OCI-LY1 (cell line): ENCODE measurements at regions not wholly inside any gene's neighbourhood (a gene's known extent, or its start where the extent isn't known, plus 50 kb on each side); places are given as distances from the start of the nearest gene placed in this dataset.

Experiments used
- H2AFZ ChIP-seq: fragments of 200-600 bp; sonication (generic), shearing (Covaris generic); 2 replicates; pipeline ENCODE4 v1.6.0; 2014; ENCODE audit warnings: antibody characterized with exemption, mild to moderate bottlenecking, low read length
- H3F3A ChIP-seq: fragments of 200-600 bp; sonication (generic), shearing (Covaris generic); 2 replicates; pipeline ENCODE4 v1.6.0; 2014; ENCODE audit warnings: mild to moderate bottlenecking, antibody characterized with exemption, low read length, moderate library complexity; ENCODE audit not compliant: insufficient read depth
- H3K27ac ChIP-seq: fragments of 200-600 bp; sonication (generic); 2 replicates; pipeline ENCODE4 v1.5.1; 2014; ENCODE audit warnings: low read length, mixed run types, mild to moderate bottlenecking, low read depth; ENCODE audit not compliant: poor library complexity, severe bottlenecking
- H3K27me3 ChIP-seq: fragments of 200-600 bp; sonication (generic); 2 replicates; pipeline ENCODE4 v1.6.0; 2014; ENCODE audit warnings: antibody characterized with exemption, mild to moderate bottlenecking, low read length, moderate library complexity; ENCODE audit not compliant: insufficient read depth
- H3K36me3 ChIP-seq: fragments of 200-600 bp; sonication (generic); 2 replicates; pipeline ENCODE4 v1.6.1; 2014; ENCODE audit warnings: mild to moderate bottlenecking, antibody characterized with exemption, low read length, moderate library complexity, mixed read lengths; ENCODE audit not compliant: insufficient read depth
- H3K4me1 ChIP-seq: fragments of 200-600 bp; sonication (generic); 2 replicates; pipeline ENCODE4 v1.5.1; 2014; ENCODE audit warnings: mild to moderate bottlenecking, low read length, moderate library complexity; ENCODE audit not compliant: insufficient read depth, severe bottlenecking
- H3K4me2 ChIP-seq: fragments of 200-600 bp; sonication (generic), shearing (Covaris generic); 2 replicates; pipeline ENCODE4 v1.6.1; 2014; ENCODE audit warnings: low read length
- H3K4me3 ChIP-seq: fragments of 200-600 bp; sonication (generic); 2 replicates; pipeline ENCODE4 v1.5.1; 2014; ENCODE audit warnings: low read length, low read depth, mild to moderate bottlenecking, mixed read lengths; ENCODE audit not compliant: poor library complexity, severe bottlenecking
- H3K79me2 ChIP-seq: fragments of 200-600 bp; shearing (Covaris generic); 2 replicates; pipeline ENCODE4 v1.6.1; 2016; ENCODE audit warnings: mixed run types, low read length, mixed read lengths; ENCODE audit not compliant: insufficient read depth
- H3K9ac ChIP-seq: fragments of 200-600 bp; sonication (generic), shearing (Covaris generic); 2 replicates; pipeline ENCODE4 v1.6.1; 2014; ENCODE audit warnings: mild to moderate bottlenecking, low read length, mixed read lengths
- H3K9me2 ChIP-seq: fragments of 200-600 bp; sonication (generic), shearing (Covaris generic); 2 replicates; pipeline ENCODE4 v1.6.1; 2014; ENCODE audit warnings: low read depth, mild to moderate bottlenecking, low read length, mixed read lengths
- H3K9me3 ChIP-seq: fragments of 200-600 bp; shearing (Covaris generic); 2 replicates; pipeline ENCODE4 v1.6.1; 2014; ENCODE audit warnings: low read length, mixed read lengths
- H4K20me1 ChIP-seq: fragments of 200-600 bp; sonication (generic), shearing (Covaris generic); 2 replicates; pipeline ENCODE4 v1.6.0; 2016; ENCODE audit warnings: mild to moderate bottlenecking, low read length; ENCODE audit not compliant: insufficient read depth
- EZH2 ChIP-seq: fragments of 200-600 bp; sonication (generic), shearing (Covaris generic); IDR thresholded peaks from 2 replicates; pipeline ENCODE4 v1.8.0; 2017; ENCODE audit warnings: borderline replicate concordance, mixed run types, mild to moderate bottlenecking, antibody characterized with exemption, low read length, moderate library complexity, mixed read lengths
- TF ChIP-seq, protein P1 (sequence below): fragments of 200-600 bp; sonication (generic), shearing (Covaris generic); IDR thresholded peaks from 2 replicates; pipeline ENCODE4 v1.5.1; 2017; ENCODE audit warnings: mild to moderate bottlenecking, antibody characterized with exemption, low read length, moderate library complexity, mixed read lengths

- Histone ChIP-seq H3K4me1 (no peaks in the 10 kb centered on the region), H2AFZ (no peak overlapping the region), H3F3A (no peaks in the 10 kb centered on the region), H3K4me3 (no peak overlapping the region), H3K36me3 (no peaks in the 10 kb centered on the region), H3K4me2 (no peak overlapping the region), H3K27ac (no peak overlapping the region), H3K9me3 (no peaks in the 10 kb centered on the region), H3K9me2 (no peaks in the 10 kb centered on the region), H3K79me2 (no peaks in the 10 kb centered on the region), H4K20me1 (no peaks in the 10 kb centered on the region), H3K27me3 (no peaks in the 10 kb centered on the region), H3K9ac (no peak overlapping the region)
- no peak for TF ChIP-seq EZH2
These were observed 127.4 kb downstream of the CDH26 start for GRCh38 chr20:60085551-60086132.

DNA sequence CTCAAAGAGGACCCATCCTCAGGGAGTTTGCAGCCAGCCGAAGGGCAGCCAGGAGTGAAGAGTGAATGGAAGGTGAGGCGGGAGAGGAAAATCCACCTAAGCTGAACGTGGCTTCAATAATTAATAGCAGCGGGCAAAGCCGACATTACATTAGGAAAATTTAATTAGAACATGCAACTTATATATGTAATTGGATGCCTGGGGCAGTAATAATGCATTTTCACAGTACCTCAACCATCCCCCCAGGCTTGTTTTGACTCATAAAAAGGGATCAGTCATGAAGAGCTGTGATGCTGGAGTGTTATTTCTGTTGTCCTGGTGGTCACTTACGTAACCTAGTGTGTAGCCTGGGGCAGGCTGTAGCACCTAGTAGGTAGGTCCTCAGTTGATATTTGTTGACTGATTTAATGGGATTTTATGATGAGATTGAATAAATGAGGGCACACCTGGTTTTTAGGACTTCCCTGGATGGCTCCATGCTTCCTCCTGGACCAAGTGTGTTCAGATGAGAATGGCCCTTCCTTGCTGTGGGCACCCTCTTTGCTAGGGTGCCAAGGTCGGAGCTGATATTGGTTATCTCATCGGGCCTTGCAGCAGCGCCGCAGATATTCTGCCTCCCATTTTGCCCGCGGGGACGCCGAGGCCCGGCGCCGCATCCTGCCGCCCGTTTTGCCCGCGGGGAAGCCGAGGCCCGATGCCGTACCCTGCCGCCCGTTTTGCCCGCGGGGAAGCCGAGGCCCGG lies 128.8 kb downstream of the CDH26 start:
- H3K4me3 ChIP-seq = no peak overlapping the region
- H3K4me2 ChIP-seq = no peak overlapping the region
- H4K20me1 ChIP-seq = no peaks in the 10 kb centered on the region
- no peaks in the 10 kb centered on the region for H3K36me3 ChIP-seq
- H2AFZ ChIP-seq = no peak overlapping the region
- no peaks in the 10 kb centered on the region for H3K9me3 ChIP-seq
- H3K9ac ChIP-seq = no peak overlapping the region
- no peak overlapping the region for H3K27ac ChIP-seq
- TF ChIP-seq, protein P1, sequence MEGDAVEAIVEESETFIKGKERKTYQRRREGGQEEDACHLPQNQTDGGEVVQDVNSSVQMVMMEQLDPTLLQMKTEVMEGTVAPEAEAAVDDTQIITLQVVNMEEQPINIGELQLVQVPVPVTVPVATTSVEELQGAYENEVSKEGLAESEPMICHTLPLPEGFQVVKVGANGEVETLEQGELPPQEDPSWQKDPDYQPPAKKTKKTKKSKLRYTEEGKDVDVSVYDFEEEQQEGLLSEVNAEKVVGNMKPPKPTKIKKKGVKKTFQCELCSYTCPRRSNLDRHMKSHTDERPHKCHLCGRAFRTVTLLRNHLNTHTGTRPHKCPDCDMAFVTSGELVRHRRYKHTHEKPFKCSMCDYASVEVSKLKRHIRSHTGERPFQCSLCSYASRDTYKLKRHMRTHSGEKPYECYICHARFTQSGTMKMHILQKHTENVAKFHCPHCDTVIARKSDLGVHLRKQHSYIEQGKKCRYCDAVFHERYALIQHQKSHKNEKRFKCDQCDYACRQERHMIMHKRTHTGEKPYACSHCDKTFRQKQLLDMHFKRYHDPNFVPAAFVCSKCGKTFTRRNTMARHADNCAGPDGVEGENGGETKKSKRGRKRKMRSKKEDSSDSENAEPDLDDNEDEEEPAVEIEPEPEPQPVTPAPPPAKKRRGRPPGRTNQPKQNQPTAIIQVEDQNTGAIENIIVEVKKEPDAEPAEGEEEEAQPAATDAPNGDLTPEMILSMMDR = no peak
- TF ChIP-seq EZH2 = no peak
- H3K9me2 ChIP-seq = no peaks in the 10 kb centered on the region
- no peaks in the 10 kb centered on the region for H3K4me1 ChIP-seq
- H3K27me3 ChIP-seq = no peaks in the 10 kb centered on the region
- no peaks in the 10 kb centered on the region for H3K79me2 ChIP-seq
- H3F3A ChIP-seq = no peaks in the 10 kb centered on the region

- Histone ChIP-seq H3K4me2 (no peak overlapping the region), H3K9ac (no peak overlapping the region), H3K79me2 (no peaks in the 10 kb centered on the region), H3K4me1 (no peaks in the 10 kb centered on the region), H3K4me3 (no peak overlapping the region), H3K27me3 (no peaks in the 10 kb centered on the region), H3K27ac (no peak overlapping the region), H2AFZ (no peak overlapping the region), H3K9me3 (no peaks in the 10 kb centered on the region), H3K9me2 (no peaks in the 10 kb centered on the region), H4K20me1 (no peaks in the 10 kb centered on the region), H3K36me3 (no peaks in the 10 kb centered on the region), H3F3A (no peaks in the 10 kb centered on the region)
- TF ChIP-seq, protein P1 = no peak
- no peak for TF ChIP-seq EZH2
These were observed 129.4 kb downstream of the CDH26 start for GRCh38 chr20:60087563-60088105.
